AML-193 (cell line): ENCODE measurements at regions not wholly inside any gene's neighbourhood (a gene's known extent, or its start where the extent isn't known, plus 50 kb on each side); places are given as distances from the start of the nearest gene placed in this dataset.

Experiments
- DNase-seq, 2 experiments: peaks; one replicate each; lab custom pipeline; 2025; lab: John Stamatoyannopoulos, UW

DNA sequence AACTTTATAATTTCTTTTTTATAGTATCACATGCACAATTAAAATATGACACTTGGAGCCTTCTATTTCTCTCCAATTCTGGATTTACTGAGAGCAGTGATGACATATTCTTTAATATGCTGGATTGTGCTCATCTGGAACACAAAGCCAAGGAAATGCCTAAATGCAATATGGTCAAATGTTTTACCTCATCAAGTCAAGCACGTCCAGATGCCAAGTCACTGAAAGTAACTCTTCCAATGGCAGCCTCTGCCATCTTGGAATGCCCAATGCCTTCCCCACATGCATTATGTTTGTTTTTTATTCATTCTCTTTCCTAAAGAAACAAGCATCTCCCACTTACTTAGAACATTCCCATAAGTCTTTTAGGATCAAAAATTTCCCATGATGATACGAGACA, 189.8 kb downstream of the TMX3 start:
- DNase-seq, result no peak

DNA sequence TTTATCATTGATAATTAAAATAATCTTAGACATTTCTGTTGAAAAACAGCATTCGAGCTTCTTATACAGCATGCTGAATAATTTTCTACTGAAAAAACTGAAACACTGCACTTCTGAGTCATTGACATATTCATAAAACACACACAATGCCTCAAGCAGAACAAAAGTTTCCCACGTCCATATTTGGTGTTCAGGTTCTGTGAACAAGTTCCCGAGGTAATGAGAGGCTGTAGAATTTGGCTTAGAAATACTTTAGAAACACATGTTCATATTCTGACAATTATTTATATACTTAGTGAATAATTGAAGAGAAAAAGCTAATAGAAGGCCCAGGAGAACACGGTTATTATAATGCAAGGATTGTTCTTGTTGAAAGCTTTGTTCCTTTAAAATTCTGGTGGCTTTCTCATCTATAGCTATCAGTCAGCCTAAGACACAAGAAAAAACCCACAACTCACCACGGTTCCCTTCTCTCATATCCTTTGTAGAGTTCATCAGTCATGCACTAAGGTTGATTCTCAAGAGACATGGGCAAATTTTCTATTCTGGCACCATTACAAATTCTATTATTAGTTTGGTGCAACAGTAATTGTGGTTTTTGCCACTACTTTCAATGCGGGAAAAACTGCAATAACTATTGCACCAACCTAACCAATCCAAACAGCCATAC, 194.4 kb downstream of the TMX3 start:
- no peak for DNase-seq

DNA sequence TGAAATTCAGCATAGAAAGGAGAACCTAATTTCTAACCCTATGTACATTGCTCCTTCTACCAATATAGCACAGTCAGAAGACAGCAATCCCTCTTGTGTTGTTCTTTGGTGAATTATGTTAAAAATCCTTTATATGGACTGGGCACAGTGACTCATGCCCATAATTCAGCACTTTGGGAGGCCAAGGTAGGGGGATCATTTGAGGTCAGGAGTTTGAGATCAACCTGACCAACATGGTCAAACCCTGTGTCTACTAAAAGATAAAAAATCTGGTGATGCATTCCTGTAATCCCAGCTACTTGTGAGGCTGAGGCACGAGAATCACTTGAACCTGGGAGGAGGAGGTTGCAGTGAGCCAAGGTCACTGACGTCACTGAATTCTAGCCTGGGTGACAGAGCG, 195.6 kb downstream of the TMX3 start:
- no peak for DNase-seq

GRCh38 chr18:68509902-68510301, 205.0 kb downstream of the TMX3 start:
- DNase-seq, result no peak

DNA sequence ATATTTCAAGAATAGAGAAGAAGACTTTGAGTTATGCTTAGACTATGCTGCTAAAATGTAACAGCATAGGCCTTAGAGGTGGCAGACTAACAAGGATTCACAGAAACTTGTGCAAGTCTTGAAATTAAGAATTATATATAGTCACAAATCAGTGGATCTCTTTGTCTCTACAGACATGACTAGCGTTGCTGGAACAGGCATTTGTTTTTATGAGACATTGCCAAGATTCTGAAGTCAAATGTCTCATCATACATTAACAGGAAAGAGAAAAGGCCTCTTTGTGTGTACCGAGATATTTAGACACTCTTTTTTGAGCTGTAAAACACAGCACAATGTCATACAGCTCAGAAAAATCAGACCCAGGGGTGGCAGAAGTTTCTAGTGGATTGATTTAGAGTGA, 207.1 kb downstream of the TMX3 start:
- DNase-seq, result no peak

DNA sequence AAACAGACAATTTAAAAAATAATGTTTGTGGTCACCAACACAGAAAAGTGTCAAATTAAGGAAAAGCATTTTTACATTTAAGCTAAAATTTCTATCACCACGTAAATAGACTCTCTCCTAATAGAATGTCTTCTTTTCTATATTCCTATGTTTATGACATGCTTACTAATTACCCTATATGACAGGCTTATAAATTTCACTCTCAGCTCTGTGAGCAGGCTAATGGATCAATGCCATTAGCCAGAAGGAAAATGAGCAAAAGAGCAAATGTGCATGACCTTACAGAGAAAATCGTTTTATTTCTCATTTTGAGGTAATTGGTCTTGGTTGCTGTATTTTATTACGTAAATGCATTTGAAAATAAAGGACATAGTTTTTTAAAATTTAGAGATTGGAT, 209.7 kb downstream of the TMX3 start:
- DNase-seq, result no peak

DNA sequence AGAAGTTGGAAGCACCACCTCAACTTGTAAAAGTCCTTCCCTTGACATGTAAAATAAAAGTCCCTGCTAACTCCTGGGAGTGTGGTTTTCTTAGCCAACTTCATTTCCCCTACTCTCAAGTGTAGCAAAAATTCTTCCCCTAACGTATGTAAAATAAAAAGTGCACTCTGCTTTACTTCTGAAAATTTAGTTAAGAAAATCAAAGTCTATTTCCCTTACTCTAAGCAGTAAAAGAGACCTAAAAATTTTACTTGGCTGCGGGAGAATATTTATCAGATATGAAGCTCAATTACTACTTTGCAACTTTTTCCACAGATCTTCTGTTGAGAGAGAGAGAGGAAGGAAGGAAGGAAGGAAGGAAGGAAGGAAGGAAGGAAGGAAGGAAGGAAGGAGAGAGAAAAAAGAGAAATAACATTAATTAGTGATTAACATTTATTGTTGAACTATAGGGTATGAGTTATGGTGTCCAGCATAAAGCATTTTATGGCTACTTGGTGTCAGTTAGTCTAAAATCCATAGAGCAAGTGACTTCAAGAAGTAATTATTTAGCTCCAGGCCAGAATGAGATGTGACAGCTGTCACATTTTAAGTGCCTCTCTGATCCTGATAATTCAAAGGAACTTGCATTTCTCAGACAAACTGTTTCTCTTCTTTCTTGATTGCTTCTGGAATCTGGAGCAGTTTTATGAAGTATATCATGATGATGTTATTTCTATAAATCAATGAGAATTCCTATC, 210.3 kb downstream of the TMX3 start:
- no peak for DNase-seq

DNA sequence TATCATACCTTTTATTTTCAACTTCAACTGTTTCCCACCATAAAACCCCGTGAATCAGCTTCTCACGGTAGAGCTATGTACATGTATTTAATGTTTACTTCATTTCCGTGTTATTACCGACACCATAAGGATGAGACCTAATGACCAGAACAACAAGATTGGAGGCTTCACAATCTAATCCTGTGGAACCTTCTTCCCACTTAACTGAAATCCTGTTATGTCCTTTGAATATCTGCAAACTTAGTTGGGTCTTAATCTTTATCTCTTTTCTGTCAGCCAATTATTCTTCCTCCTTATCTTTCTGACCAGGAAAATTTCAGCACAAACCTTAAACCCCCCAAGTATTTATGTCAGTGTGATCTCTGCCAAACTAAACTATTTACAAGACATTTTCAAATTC, 214.4 kb downstream of the TMX3 start:
- no peak for DNase-seq

DNA sequence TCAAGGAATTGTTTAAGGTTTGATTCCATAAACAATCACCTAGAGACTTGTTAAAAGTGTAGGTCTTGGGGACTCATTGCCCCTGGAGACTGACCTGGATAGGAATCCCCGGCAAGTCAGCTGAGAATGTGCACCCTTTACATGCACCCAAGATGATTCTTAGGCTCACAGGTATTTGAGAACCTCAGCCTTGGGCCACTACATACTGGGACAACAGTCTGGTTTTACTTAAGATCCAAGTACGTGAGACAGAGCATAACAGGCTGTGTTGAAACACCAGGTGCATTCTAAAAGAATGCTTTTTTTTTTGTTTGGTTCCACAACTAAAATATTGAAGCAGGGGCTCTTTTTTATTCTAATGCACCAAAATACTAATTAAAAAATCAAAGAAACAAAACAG, 215.8 kb downstream of the TMX3 start:
- DNase-seq, result no peak

- DNase-seq, result no peak
Measured at GRCh38 chr18:68498636-68499035, 216.3 kb downstream of the TMX3 start.

- no peak for DNase-seq
Measured at GRCh38 chr18:68498185-68498584, 216.7 kb downstream of the TMX3 start.

GRCh38 chr18:68494802-68495581, 219.9 kb downstream of the TMX3 start:
- DNase-seq, result no peak

- no peak for DNase-seq
Measured at GRCh38 chr18:68489013-68489792, 225.7 kb downstream of the TMX3 start.

DNA sequence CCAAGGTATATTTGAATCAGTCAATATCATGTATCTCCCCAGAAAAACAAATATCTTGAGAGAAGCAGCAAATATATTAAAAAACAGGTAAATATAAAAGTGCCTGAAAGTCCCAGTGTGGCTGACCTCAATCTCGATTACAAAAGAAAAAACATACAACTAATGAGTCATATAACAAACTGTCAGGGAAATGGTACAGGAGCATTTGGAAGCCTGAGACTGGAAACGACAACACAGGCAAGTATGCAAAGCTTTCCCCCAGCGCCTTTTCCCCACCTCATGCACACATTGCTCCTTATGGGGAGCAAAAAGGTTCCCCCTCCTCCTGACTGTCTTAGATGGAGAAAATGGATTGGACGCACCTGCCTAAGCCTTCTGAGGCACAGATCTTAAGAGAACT, 230.7 kb downstream of the TMX3 start:
- DNase-seq, result no peak

DNA sequence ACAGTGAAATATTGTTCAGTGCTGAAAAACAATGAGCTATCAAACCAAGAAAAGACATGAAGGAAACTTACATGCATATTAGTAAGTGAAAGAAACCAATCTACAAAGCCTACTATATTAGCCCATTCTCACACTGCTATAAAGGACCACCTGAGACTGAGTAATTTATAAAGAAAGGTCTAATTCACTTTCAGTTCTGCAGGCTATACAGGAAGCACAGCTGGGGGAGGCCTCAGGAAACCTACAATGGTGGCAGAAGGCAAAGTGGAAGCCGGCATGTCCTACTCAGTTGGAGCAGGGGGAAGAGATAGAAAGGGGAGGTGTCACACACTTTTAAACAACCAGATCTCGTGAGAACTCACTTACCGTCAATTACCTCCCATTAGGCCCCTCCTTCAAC, 232.1 kb downstream of the TMX3 start:
- no peak for DNase-seq

- DNase-seq, result no peak
Measured at GRCh38 chr18:68480196-68480595, 234.7 kb downstream of the TMX3 start.

- no peak for DNase-seq
Measured at GRCh38 chr18:68478246-68478645, 236.7 kb downstream of the TMX3 start.

GRCh38 chr18:68475883-68476282, 239.0 kb downstream of the TMX3 start:
- DNase-seq, result no peak

DNA sequence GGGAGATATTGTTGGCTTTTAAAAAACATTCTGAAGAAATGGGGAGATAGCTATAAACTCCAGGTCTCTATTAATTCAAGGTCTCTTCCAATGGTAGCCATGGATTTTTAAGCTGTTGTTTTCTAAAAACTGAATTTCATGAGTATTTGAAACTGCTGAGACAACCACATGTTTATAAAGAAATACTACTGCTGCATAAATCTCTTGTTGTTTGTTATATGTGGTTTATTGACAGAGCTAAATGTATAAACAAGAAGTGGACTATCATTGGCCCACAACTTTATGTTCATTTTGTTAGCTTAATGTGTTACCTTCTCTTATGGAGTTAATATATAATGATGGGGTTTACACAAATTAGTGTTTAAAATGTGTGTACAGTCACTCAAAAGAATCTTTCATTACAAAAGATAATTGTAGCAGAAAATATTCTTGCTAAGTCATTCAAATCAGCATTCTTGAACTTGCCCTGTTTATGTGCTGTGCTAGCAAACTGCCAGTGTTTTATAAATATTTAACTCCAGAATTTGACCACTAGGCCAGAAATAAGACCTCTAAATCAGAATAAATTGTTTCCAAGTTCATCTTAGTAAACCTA, 242.1 kb downstream of the TMX3 start:
- DNase-seq, result no peak

GRCh38 chr18:68469049-68469625, 245.8 kb downstream of the TMX3 start:
- no peak for DNase-seq

DNA sequence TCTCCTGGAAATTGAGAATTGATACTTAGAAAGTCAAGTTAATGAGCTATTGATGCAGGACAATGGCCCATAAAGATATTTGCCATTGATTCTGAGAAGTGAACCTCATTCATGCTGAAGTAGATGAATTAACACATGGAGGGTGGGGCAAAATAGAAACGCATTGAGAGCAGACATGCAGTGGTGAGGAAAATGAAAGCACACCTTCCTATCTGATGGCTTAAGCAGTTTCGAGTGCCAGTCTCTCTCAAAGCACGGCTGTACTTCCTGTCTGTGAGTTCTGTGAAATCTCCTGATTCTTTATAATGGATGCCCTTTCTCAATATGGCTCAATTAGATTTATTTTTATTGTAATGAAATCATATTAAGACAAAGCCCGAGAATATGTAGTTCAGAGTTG, 247.0 kb downstream of the TMX3 start:
- DNase-seq, result no peak

DNA sequence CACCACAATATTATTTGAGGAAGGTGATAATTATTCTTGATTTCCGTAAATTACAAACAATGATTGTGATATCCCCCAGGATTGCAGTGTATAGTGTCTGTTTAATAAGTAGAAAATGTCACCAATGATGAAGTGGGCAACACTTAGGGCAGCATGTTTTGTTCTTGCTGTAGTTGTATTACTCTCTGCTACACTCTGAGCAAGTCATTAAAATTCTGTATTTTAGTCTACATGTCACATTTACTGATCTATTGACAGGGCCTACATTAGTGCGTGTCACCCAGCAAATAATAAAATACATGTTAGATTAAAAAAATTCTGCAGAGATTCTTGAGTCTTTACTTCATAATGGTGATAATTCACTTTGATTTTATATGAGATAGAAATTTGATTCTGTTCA, 247.6 kb downstream of the TMX3 start:
- no peak for DNase-seq
